ENCODE measurements at regions not wholly inside any gene's neighbourhood (a gene's known extent, or its start where the extent isn't known, plus 50 kb on each side); places are given as distances from the start of the nearest gene placed in this dataset.
"Not testable (repeated sequence)": the region's sequence is repeated elsewhere in the genome, so short reads cannot be mapped to it uniquely, and the experiment has no call there.

- no peak overlapping the region for H3K9ac ChIP-seq (ENCODE audit: low read depth in 1 of 2, low read length in 2 of 2)
- no peaks in the 10 kb centered on the region for H3K27me3 ChIP-seq (ENCODE audit: control insufficient read depth in 1 of 2, insufficient read depth in 2 of 2, low read length in 2 of 2)
- no peak overlapping the region for H3K27ac ChIP-seq (ENCODE audit: low read depth, low read length)
- no peaks in the 10 kb centered on the region for H3K4me1 ChIP-seq (ENCODE audit: control insufficient read depth in 1 of 2, insufficient read depth in 2 of 2, low read length in 2 of 2)
- no peaks in the 10 kb centered on the region for H3K36me3 ChIP-seq (ENCODE audit: control insufficient read depth in 1 of 2, insufficient read depth in 2 of 2, low read length in 2 of 2)
- H3K4me3 ChIP-seq (ENCODE audit: low read depth in 1 of 2, low read length in 2 of 2), result no peak overlapping the region
- no peaks in the 10 kb centered on the region for H3K9me3 ChIP-seq (ENCODE audit: control insufficient read depth in 1 of 2, low read length in 2 of 2)
These were observed 483.4 kb downstream of the PLPP3 start for GRCh38 chr1:56095696-56096665.

- Histone ChIP-seq H3K4me3 (ENCODE audit: low read depth in 1 of 2, low read length in 2 of 2) (no peak overlapping the region), H3K36me3 (ENCODE audit: control insufficient read depth in 1 of 2, insufficient read depth in 2 of 2, low read length in 2 of 2) (no peaks in the 10 kb centered on the region), H3K4me1 (ENCODE audit: control insufficient read depth in 1 of 2, insufficient read depth in 2 of 2, low read length in 2 of 2) (no peaks in the 10 kb centered on the region), H3K27ac (ENCODE audit: low read depth, low read length) (no peak overlapping the region), H3K9me3 (ENCODE audit: control insufficient read depth in 1 of 2, low read length in 2 of 2) (no peaks in the 10 kb centered on the region), H3K27me3 (ENCODE audit: control insufficient read depth in 1 of 2, insufficient read depth in 2 of 2, low read length in 2 of 2) (no peaks in the 10 kb centered on the region), H3K9ac (ENCODE audit: low read depth in 1 of 2, low read length in 2 of 2) (no peak overlapping the region)
These were observed 485.2 kb downstream of the PLPP3 start for GRCh38 chr1:56094168-56094567.

- H3K36me3 ChIP-seq (ENCODE audit: control insufficient read depth in 1 of 2, insufficient read depth in 2 of 2, low read length in 2 of 2), result no peaks in the 10 kb centered on the region
- no peak overlapping the region for H3K9ac ChIP-seq (ENCODE audit: low read depth in 1 of 2, low read length in 2 of 2)
- no peak overlapping the region for H3K27ac ChIP-seq (ENCODE audit: low read depth, low read length)
- H3K4me1 ChIP-seq (ENCODE audit: control insufficient read depth in 1 of 2, insufficient read depth in 2 of 2, low read length in 2 of 2), result no peaks in the 10 kb centered on the region
- H3K27me3 ChIP-seq (ENCODE audit: control insufficient read depth in 1 of 2, insufficient read depth in 2 of 2, low read length in 2 of 2), result no peaks in the 10 kb centered on the region
- H3K4me3 ChIP-seq (ENCODE audit: low read depth in 1 of 2, low read length in 2 of 2), result no peak overlapping the region
- H3K9me3 ChIP-seq (ENCODE audit: control insufficient read depth in 1 of 2, low read length in 2 of 2), result no peaks in the 10 kb centered on the region
These were observed 486.4 kb downstream of the PLPP3 start for GRCh38 chr1:56092684-56093570.

- not testable (repeated sequence) for H3K27me3 ChIP-seq (ENCODE audit: control insufficient read depth in 1 of 2, insufficient read depth in 2 of 2, low read length in 2 of 2); H3K36me3 ChIP-seq (ENCODE audit: control insufficient read depth in 1 of 2, insufficient read depth in 2 of 2, low read length in 2 of 2); H3K9me3 ChIP-seq (ENCODE audit: control insufficient read depth in 1 of 2, low read length in 2 of 2); H3K27ac ChIP-seq (ENCODE audit: low read depth, low read length); H3K9ac ChIP-seq (ENCODE audit: low read depth in 1 of 2, low read length in 2 of 2); H3K4me1 ChIP-seq (ENCODE audit: control insufficient read depth in 1 of 2, insufficient read depth in 2 of 2, low read length in 2 of 2); H3K4me3 ChIP-seq (ENCODE audit: low read depth in 1 of 2, low read length in 2 of 2)
These were observed 489.5 kb downstream of the PLPP3 start for GRCh38 chr1:56089826-56090225.

- no peaks in the 10 kb centered on the region for H3K9me3 ChIP-seq (ENCODE audit: control insufficient read depth in 1 of 2, low read length in 2 of 2)
- no peaks in the 10 kb centered on the region for H3K36me3 ChIP-seq (ENCODE audit: control insufficient read depth in 1 of 2, insufficient read depth in 2 of 2, low read length in 2 of 2)
- no peak overlapping the region for H3K27ac ChIP-seq (ENCODE audit: low read depth, low read length)
- H3K4me3 ChIP-seq (ENCODE audit: low read depth in 1 of 2, low read length in 2 of 2), result no peak overlapping the region
- no peak overlapping the region for H3K9ac ChIP-seq (ENCODE audit: low read depth in 1 of 2, low read length in 2 of 2)
- H3K27me3 ChIP-seq (ENCODE audit: control insufficient read depth in 1 of 2, insufficient read depth in 2 of 2, low read length in 2 of 2), result no peaks in the 10 kb centered on the region
- no peaks in the 10 kb centered on the region for H3K4me1 ChIP-seq (ENCODE audit: control insufficient read depth in 1 of 2, insufficient read depth in 2 of 2, low read length in 2 of 2)
These were observed 495.1 kb downstream of the PLPP3 start for GRCh38 chr1:56084246-56084645.

- no peak overlapping the region for H3K27ac ChIP-seq (ENCODE audit: low read depth, low read length)
- H3K4me1 ChIP-seq (ENCODE audit: control insufficient read depth in 1 of 2, insufficient read depth in 2 of 2, low read length in 2 of 2), result no peaks in the 10 kb centered on the region
- no peak overlapping the region for H3K9ac ChIP-seq (ENCODE audit: low read depth in 1 of 2, low read length in 2 of 2)
- H3K27me3 ChIP-seq (ENCODE audit: control insufficient read depth in 1 of 2, insufficient read depth in 2 of 2, low read length in 2 of 2), result no peaks in the 10 kb centered on the region
- H3K9me3 ChIP-seq (ENCODE audit: control insufficient read depth in 1 of 2, low read length in 2 of 2), result no peaks in the 10 kb centered on the region
- no peak overlapping the region for H3K4me3 ChIP-seq (ENCODE audit: low read depth in 1 of 2, low read length in 2 of 2)
- H3K36me3 ChIP-seq (ENCODE audit: control insufficient read depth in 1 of 2, insufficient read depth in 2 of 2, low read length in 2 of 2), result no peaks in the 10 kb centered on the region
These were observed 497.6 kb downstream of the PLPP3 start for GRCh38 chr1:56081736-56082135.

- Histone ChIP-seq H3K4me3 (ENCODE audit: low read depth in 1 of 2, low read length in 2 of 2) (no peak overlapping the region), H3K36me3 (ENCODE audit: control insufficient read depth in 1 of 2, insufficient read depth in 2 of 2, low read length in 2 of 2) (no peaks in the 10 kb centered on the region), H3K27ac (ENCODE audit: low read depth, low read length) (no peak overlapping the region), H3K9ac (ENCODE audit: low read depth in 1 of 2, low read length in 2 of 2) (no peak overlapping the region), H3K4me1 (ENCODE audit: control insufficient read depth in 1 of 2, insufficient read depth in 2 of 2, low read length in 2 of 2) (no peaks in the 10 kb centered on the region), H3K9me3 (ENCODE audit: control insufficient read depth in 1 of 2, low read length in 2 of 2) (no peaks in the 10 kb centered on the region), H3K27me3 (ENCODE audit: control insufficient read depth in 1 of 2, insufficient read depth in 2 of 2, low read length in 2 of 2) (no peaks in the 10 kb centered on the region)
These were observed 498.2 kb downstream of the PLPP3 start for GRCh38 chr1:56081173-56081572.

- H3K27me3 ChIP-seq (ENCODE audit: control insufficient read depth in 1 of 2, insufficient read depth in 2 of 2, low read length in 2 of 2), result no peaks in the 10 kb centered on the region
- H3K36me3 ChIP-seq (ENCODE audit: control insufficient read depth in 1 of 2, insufficient read depth in 2 of 2, low read length in 2 of 2), result no peaks in the 10 kb centered on the region
- no peaks in the 10 kb centered on the region for H3K9me3 ChIP-seq (ENCODE audit: control insufficient read depth in 1 of 2, low read length in 2 of 2)
- H3K4me1 ChIP-seq (ENCODE audit: control insufficient read depth in 1 of 2, insufficient read depth in 2 of 2, low read length in 2 of 2), result no peaks in the 10 kb centered on the region
- H3K9ac ChIP-seq (ENCODE audit: low read depth in 1 of 2, low read length in 2 of 2), result no peak overlapping the region
- H3K4me3 ChIP-seq (ENCODE audit: low read depth in 1 of 2, low read length in 2 of 2), result no peak overlapping the region
- no peak overlapping the region for H3K27ac ChIP-seq (ENCODE audit: low read depth, low read length)
These were observed 499.2 kb downstream of the PLPP3 start for GRCh38 chr1:56080123-56080522.

- Histone ChIP-seq H3K9ac (ENCODE audit: low read depth in 1 of 2, low read length in 2 of 2) (no peak overlapping the region), H3K27me3 (ENCODE audit: control insufficient read depth in 1 of 2, insufficient read depth in 2 of 2, low read length in 2 of 2) (no peaks in the 10 kb centered on the region), H3K27ac (ENCODE audit: low read depth, low read length) (no peak overlapping the region)
These were observed 500.0 kb downstream of the PLPP3 start for GRCh38 chr1:56079391-56079790.

GRCh38 chr1:56077206-56077605 is 502.2 kb downstream of the PLPP3 start:
- Histone ChIP-seq H3K4me3 (ENCODE audit: low read depth in 1 of 2, low read length in 2 of 2) (no peak overlapping the region), H3K36me3 (ENCODE audit: control insufficient read depth in 1 of 2, insufficient read depth in 2 of 2, low read length in 2 of 2) (no peaks in the 10 kb centered on the region), H3K9me3 (ENCODE audit: control insufficient read depth in 1 of 2, low read length in 2 of 2) (no peaks in the 10 kb centered on the region), H3K27me3 (ENCODE audit: control insufficient read depth in 1 of 2, insufficient read depth in 2 of 2, low read length in 2 of 2) (no peaks in the 10 kb centered on the region), H3K9ac (ENCODE audit: low read depth in 1 of 2, low read length in 2 of 2) (no peak overlapping the region), H3K4me1 (ENCODE audit: control insufficient read depth in 1 of 2, insufficient read depth in 2 of 2, low read length in 2 of 2) (no peaks in the 10 kb centered on the region), H3K27ac (ENCODE audit: low read depth, low read length) (no peak overlapping the region)

More at GRCh38 chr1:56079391-56079790, 500.0 kb downstream of the PLPP3 start:
- Histone ChIP-seq H3K4me1 (ENCODE audit: control insufficient read depth in 1 of 2, insufficient read depth in 2 of 2, low read length in 2 of 2) (no peaks in the 10 kb centered on the region), H3K4me3 (ENCODE audit: low read depth in 1 of 2, low read length in 2 of 2) (no peak overlapping the region), H3K36me3 (ENCODE audit: control insufficient read depth in 1 of 2, insufficient read depth in 2 of 2, low read length in 2 of 2) (no peaks in the 10 kb centered on the region), H3K9me3 (ENCODE audit: control insufficient read depth in 1 of 2, low read length in 2 of 2) (no peaks in the 10 kb centered on the region)
